ENCODE measurements at regions not wholly inside any gene's neighbourhood (a gene's known extent, or its start where the extent isn't known, plus 50 kb on each side); places are given as distances from the start of the nearest gene placed in this dataset.
"Not testable (repeated sequence)": the region's sequence is repeated elsewhere in the genome, so short reads cannot be mapped to it uniquely, and the experiment has no call there.

DNA sequence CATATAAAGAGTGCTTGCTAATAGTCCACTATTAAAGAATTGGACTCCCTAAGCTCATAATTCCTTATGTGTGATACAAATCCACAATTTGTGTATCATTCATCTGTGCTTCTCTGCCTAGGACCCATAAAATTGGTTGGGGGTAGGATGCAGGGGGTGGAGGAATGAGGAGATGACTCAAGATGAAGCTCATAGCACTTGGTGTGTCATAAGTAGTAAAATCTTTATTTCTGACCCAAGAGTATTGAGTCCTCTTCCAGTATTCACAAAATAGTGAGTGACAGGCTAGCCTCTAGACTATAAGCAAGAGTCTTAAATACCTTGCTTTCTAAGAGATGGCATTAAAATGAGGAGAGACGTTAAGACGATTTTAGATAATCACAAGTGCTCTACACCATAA, 390.9 kb upstream of the CDH19 start:
- DNase-seq: no peak

DNA sequence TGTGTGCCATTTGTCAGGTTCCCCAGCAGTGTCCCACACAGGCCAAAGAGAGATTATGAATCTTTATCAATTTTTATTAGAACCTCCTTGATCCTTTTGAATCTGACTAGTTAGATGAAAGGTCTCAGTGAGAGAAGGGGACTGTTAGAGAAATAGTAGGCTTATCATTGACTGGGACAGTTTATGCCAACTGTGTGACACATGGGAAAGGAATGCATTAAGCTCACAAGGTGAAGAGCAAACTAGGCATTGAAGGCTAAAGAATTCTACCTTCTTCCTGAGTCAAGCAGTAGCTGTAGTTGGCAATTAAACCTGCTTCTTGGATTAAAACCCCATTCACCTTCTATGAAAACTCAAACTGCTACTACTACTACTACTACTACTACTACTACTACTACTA, 389.6 kb upstream of the CDH19 start:
- DNase-seq: no peak

DNA sequence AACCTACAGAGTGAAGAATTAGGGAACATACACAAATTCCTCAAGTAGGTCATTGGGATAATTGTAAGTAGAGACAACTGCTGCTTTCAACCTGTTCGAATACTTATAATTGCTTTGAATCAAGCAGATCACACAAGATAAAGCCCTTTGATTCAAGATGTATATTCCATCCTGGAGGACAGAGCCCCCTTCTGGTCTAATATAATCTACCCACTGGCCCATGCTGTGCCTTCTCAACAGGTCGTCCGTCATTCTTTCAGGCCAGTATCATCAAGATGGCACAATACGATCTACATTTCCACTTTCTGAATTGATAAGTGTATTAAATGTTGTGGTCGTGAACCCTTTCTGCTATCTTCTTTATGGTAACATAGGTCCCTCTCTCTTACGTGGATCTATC, 387.0 kb upstream of the CDH19 start:
- no peak for DNase-seq

GRCh38 chr18:66979009-66979408, 375.1 kb upstream of the CDH19 start:
- no peak for DNase-seq

- no peak for DNase-seq
Observed at GRCh38 chr18:66972681-66973080, 368.8 kb upstream of the CDH19 start.

GRCh38 chr18:66971960-66972359, 368.1 kb upstream of the CDH19 start:
- DNase-seq: peak; percentile 11

- DNase-seq: no peak
Observed at GRCh38 chr18:66966171-66966570, 362.3 kb upstream of the CDH19 start.

DNA sequence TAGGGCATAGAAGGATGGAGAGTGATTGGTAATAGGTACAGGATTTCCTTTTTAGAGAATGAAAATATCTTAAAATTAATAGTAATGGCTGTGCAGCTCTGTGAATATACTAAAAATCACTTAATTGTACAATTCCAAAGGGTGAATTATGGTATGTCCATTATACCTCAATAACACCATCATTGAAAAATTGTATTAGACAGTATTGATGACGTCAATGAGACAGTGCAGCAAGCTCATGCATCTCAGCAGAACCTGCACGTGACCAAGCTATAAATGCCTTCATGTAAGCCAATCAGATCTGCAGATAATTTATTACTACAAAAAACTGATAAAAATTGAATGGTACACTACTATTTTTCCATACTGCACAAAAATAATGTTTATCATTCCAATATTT, 354.4 kb upstream of the CDH19 start:
- no peak for DNase-seq

DNA sequence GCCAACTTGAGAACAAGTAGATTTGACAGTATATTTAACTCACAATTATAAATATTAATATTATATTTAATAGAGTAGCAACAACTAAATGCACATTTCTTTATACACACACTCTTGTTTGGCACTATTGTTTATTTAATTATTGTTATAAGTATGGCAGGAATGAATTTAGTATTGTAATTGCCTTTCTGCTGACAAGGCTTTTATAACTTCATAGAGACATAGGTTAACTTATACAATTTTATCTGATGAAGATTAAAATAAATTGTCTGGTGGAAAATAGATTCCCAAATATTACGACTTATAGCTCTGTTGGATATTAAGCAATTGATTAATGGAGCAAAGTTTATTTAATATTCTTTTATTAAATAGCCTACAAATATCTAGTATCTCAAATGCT, 347.9 kb upstream of the CDH19 start:
- DNase-seq: no peak

- no peak for DNase-seq
Observed at GRCh38 chr18:66949419-66949818, 345.5 kb upstream of the CDH19 start.

DNA sequence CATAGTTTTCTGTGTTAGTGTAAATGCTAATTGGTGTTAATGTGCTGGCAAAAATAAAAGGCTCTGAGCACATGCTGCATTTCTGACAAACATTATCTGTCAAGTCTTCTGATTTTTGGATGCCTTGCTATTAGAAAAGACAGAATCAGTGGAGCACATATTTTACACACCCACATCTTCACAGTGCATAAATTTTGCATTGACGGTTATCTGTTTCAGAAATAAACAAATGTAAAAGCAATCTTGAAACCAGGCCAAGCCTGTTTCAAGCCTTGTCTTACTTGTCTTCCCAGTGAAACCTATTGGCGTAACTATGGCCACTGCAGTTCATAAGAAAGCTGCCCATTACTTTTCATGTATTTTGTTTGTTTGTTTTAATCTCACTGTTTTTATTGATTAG, 333.7 kb upstream of the CDH19 start:
- DNase-seq: no peak

DNA sequence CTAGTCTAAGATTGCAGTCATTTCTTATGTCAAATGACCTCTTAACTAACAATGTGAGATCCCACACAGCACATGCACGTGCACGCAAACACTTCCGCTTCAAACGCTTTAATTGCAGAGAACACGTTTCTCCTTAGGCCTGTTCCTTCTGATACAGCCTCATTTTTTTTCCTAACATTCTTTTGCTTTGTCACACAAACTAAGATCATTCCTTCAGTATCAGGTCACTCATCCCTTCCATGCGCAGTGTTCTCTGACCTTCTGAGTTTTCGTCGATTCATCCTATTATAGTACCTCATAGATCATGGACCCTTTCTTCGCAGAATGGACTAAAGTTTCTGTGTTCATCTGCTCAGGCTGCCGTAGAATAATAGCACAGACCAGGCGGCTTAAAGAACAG, 327.1 kb upstream of the CDH19 start:
- no peak for DNase-seq

DNA sequence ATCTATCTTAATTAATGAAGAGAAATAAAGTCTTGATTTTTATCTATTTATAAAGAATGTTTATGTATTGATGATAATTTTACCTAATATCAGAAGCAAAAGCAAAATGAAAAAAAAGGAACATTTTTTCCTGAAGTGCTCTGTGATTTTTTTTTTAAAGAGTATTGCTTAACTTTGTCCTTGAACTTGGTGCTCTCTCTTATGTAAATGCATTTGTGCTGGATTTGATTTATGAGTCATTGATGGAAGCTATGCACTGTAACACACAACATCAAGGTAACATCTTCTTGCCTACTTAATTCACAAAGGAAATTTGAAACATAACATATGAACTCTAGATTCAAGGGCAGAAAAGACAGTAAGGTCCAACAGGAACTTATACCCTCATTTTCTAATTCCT, 312.9 kb upstream of the CDH19 start:
- DNase-seq: no peak

- no peak for DNase-seq
Observed at GRCh38 chr18:66900837-66901236, 296.9 kb upstream of the CDH19 start.

DNA sequence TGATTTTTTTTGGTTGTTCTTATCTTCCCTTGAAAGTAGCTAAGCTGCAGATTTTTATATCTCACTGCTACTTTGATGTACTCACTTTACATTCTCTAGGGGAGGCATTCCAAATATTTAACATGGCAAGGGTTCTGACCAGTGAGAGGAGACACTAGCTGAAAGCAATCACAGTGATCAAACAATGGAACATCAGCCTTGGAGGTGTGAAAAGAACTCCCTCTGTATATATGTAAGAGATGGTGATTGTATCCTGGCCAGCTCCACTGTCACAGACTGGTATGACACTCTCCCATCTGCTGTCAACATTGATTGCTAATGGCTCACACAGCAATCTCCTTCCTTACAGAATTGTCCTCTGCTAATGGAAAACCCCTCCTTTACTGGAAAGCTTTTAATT, 291.7 kb upstream of the CDH19 start:
- no peak for DNase-seq

DNA sequence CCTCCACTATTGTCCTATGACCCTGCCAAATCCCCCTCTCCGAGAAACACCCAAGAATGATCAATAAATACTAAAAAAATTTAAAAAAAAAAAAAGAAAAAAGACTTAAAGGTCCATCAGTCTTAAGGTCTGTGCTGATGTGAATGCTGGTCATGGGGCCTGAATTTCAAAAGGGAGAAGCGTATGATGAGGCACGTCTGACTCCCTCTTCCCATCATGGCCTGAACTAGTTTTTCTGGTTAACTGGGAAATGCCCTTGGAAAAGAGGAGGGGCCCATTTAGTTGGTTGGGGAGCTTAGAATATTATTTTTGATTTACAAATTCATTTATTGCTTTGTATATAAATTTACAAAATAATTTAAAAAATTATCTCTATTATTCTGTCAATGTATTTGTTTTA, 291.0 kb upstream of the CDH19 start:
- DNase-seq: no peak

GRCh38 chr18:66892388-66892787, 288.5 kb upstream of the CDH19 start:
- not testable (repeated sequence) for DNase-seq

- DNase-seq: no peak
Observed at GRCh38 chr18:66874812-66875474, 271.1 kb upstream of the CDH19 start.

GRCh38 chr18:66874375-66874774, 270.5 kb upstream of the CDH19 start:
- no peak for DNase-seq

- DNase-seq: no peak
Observed at GRCh38 chr18:66873899-66874298, 270.0 kb upstream of the CDH19 start.

- DNase-seq: peak; percentile 48
Observed at GRCh38 chr18:66872277-66872676, 268.4 kb upstream of the CDH19 start.

GRCh38 chr18:66867653-66868052, 263.8 kb upstream of the CDH19 start:
- DNase-seq: no peak

- DNase-seq: not testable (repeated sequence)
Observed at GRCh38 chr18:66866427-66866940, 262.6 kb upstream of the CDH19 start.

DNA sequence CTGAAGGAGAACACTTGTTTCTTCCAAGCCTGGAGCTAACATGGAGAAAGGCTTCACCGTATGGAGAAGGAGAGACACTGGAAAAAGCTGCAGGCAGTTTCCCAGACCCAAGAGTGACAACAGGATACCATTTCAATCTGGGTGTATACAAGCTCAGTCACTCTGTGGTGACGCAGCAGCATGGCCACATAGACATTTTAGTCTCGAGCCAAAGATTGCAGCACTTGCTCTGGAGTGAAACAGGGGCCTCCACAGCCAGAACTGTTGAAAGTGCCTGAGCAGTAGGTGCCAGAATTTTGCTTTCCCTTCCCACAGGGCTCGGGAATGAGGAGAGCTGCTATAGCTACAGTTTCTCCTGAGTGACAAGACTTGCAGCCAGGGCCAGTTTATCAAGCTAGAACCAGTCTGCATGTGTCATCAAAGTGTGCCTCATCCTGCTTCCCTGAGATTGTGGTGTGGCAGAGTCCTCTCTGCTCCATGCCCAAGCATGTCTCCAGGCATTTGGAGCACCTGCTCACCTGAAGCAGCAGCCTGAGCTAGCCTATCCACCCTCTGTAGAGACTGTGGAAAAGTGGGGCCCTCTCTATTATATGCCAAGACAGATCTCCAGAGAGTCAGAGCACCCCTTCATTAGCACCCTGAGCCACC, 234.6 kb upstream of the CDH19 start:
- no peak for DNase-seq

- DNase-seq: no peak
Observed at GRCh38 chr18:66833646-66834045, 229.8 kb upstream of the CDH19 start.

Data from NCI-H1092 treated with DMSO at 0.1 percent for 48 hours (cell line).